ENCODE measurements at regions not wholly inside any gene's neighbourhood (a gene's known extent, or its start where the extent isn't known, plus 50 kb on each side); places are given as distances from the start of the nearest gene placed in this dataset.

DNA sequence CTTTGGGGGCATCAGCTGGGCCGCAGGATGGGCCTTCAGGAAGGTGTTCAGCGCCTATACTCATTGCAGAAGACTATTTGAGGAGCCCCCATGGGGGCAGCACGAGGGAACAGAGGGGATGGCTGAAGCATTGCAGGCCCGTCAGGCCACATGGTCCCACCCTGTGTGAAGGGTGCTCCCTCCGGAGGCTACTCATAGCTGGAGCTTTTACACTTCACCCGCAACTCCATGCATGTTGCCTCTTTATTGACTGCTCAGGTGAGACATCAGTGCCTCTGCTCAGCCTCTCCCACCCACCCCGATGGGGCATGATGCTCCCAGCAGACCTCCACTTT lies 1500.9 kb downstream of the TBC1D22A start:
- no peak overlapping the region for H3K27ac ChIP-seq
- no peak for TF ChIP-seq POLR2A (IDR thresholded peaks at IDR 0.05)
- TF ChIP-seq, protein P1, sequence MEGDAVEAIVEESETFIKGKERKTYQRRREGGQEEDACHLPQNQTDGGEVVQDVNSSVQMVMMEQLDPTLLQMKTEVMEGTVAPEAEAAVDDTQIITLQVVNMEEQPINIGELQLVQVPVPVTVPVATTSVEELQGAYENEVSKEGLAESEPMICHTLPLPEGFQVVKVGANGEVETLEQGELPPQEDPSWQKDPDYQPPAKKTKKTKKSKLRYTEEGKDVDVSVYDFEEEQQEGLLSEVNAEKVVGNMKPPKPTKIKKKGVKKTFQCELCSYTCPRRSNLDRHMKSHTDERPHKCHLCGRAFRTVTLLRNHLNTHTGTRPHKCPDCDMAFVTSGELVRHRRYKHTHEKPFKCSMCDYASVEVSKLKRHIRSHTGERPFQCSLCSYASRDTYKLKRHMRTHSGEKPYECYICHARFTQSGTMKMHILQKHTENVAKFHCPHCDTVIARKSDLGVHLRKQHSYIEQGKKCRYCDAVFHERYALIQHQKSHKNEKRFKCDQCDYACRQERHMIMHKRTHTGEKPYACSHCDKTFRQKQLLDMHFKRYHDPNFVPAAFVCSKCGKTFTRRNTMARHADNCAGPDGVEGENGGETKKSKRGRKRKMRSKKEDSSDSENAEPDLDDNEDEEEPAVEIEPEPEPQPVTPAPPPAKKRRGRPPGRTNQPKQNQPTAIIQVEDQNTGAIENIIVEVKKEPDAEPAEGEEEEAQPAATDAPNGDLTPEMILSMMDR (IDR thresholded peaks at IDR 0.05): no peak
- no peaks in the 10 kb centered on the region for H3K27me3 ChIP-seq
- H3K4me3 ChIP-seq: no peak overlapping the region
- no peaks in the 10 kb centered on the region for H3K36me3 ChIP-seq (replicated peaks in 1 of 2)
- no peaks in the 10 kb centered on the region for H3K4me1 ChIP-seq (replicated peaks in 1 of 2)
- 73 to 87% (median 80%) methylated on average over 3 to 7 of the region's 7 CpGs for WGBS, 4 donors
- DNase-seq: no peak
- no peaks in the 10 kb centered on the region for H3K9me3 ChIP-seq (replicated peaks in 1 of 3)
- intact Hi-C loops (cut with DNase I): no loop called here

DNA sequence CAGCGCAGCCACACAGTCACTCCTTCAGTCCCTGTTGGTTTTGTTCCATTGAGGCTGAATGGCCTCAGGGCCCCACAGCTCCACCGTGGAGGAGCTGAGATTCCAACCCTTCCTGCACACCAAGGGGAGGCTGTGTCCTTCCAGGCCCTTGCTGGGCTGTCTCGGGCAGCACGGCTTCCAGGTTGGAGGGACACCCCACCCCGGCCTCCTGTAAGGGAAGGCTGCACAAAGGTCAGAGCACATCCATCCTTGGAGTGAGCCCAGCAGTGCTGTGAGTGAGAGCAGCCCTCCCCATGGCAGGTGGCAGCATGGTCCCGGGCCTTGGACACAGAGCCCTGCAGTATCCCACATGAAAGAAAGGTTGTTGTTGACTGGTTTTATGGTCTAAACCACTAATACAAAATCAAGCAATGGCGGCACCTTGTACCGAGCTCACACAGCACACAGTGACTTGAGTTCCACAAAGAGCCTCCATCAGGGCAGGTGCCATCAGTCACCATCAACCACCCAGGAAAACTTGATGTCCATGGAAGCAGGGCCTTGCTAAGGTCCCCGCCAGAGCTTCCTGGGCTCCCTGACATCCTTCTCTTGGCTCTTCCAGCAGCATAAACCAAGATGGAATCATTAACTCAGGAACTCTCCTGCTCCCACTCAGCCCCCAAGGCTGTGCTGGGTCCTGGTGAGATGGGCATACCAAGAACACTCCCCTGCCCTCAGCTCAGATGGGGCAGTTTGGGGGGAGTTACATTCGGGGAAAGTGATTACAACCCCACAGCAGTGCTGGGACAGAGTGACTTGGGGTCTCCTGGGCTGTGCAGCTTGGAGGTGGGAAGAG lies 1500.4 kb downstream of the TBC1D22A start:
- no peaks in the 10 kb centered on the region for H3K4me1 ChIP-seq (replicated peaks in 1 of 2)
- 64 to 77% (median 74%) methylated on average over 4 to 10 of the region's 10 CpGs for WGBS, 4 donors
- intact Hi-C loops (cut with DNase I): no loop called here
- no peaks in the 10 kb centered on the region for H3K9me3 ChIP-seq (replicated peaks in 1 of 3)
- H3K36me3 ChIP-seq (replicated peaks in 1 of 2): no peaks in the 10 kb centered on the region
- no peaks in the 10 kb centered on the region for H3K27me3 ChIP-seq
- H3K27ac ChIP-seq: no peak overlapping the region
- TF ChIP-seq, protein P1 (IDR thresholded peaks at IDR 0.05): no peak
- no peak for TF ChIP-seq POLR2A (IDR thresholded peaks at IDR 0.05)
- no peak for DNase-seq
- no peak overlapping the region for H3K4me3 ChIP-seq

DNA sequence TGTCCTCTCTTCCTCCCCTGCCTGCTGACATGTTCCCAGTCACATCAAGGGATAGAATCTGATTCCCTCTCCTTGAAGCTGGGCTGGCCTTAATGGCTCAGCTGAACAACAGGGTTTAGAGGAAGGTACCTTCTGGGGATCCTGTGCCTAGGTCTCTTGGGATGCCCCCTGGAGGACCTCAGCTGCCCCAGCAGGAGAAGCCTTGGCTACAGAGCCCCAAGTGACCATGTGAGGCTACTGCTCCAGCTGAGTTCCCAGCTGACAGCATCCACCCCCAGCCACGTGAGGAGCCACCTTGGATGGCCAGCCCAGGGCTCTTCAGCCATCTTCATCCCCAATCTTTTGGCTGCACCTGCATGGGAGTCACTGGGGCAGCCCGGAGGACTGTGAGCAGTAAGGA lies 1499.3 kb downstream of the TBC1D22A start:
- no peaks in the 10 kb centered on the region for H3K27me3 ChIP-seq

DNA sequence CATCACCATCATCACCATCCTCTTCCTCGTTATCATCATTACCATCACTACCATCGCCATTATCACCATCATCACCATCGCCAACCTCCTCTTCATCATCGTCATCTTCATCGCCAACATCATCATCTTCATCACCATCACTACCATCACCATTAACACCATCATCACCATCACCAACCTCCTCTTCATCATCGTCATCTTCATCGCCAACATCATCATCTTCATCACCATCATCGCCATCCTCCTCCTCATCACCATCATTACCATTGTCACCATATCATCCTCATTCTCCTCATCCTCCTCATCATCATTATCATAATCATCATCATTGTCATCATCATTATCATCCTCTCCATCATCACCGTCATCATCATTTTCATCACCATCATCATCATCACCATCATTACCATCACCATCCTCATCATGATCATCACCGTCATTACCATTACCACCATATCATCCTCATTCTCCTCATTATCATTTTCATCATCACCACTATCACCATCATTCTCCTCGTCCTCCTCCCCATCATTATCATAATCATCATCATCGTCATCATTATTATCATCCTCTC lies 1498.7 kb downstream of the TBC1D22A start:
- Histone ChIP-seq H3K4me1 (replicated peaks in 1 of 2) (no peaks in the 10 kb centered on the region), H3K27me3 (no peaks in the 10 kb centered on the region)
- WGBS, 4 donors: 89 to 94% (median 91%) methylated on average over 12 of the region's 12 CpGs

More for the DNA sequence above, 1499.3 kb downstream of the TBC1D22A start:
- intact Hi-C loops (cut with DNase I): no loop called here
- Histone ChIP-seq H3K9me3 (replicated peaks in 1 of 3) (no peaks in the 10 kb centered on the region), H3K4me3 (no peak overlapping the region), H3K36me3 (replicated peaks in 1 of 2) (no peaks in the 10 kb centered on the region), H3K27ac (no peak overlapping the region), H3K4me1 (replicated peaks in 1 of 2) (no peaks in the 10 kb centered on the region)
- TF ChIP-seq, protein P1 (IDR thresholded peaks at IDR 0.05): no peak
- no peak for TF ChIP-seq POLR2A (IDR thresholded peaks at IDR 0.05)
- 73 to 77% methylated on average over 2 of the region's 2 CpGs; no CpG with 5 or more reads in 2 of the 4 donors for WGBS, 4 donors
- DNase-seq: no peak

More for the DNA sequence above, 1498.7 kb downstream of the TBC1D22A start:
- TF ChIP-seq, protein P1 (IDR thresholded peaks at IDR 0.05): no peak
- no peak for TF ChIP-seq POLR2A (IDR thresholded peaks at IDR 0.05)
- no peak overlapping the region for H3K4me3 ChIP-seq
- no peaks in the 10 kb centered on the region for H3K9me3 ChIP-seq (replicated peaks in 1 of 3)
- no peak overlapping the region for H3K27ac ChIP-seq
- no peak for DNase-seq
- intact Hi-C loops (cut with DNase I): no loop called here
- H3K36me3 ChIP-seq (replicated peaks in 1 of 2): no peaks in the 10 kb centered on the region

Measured in adrenal gland (tissue), 9 donors.